Endothelial cell of umbilical vein (primary cell): ENCODE measurements at regions not wholly inside any gene's neighbourhood (a gene's known extent, or its start where the extent isn't known, plus 50 kb on each side); places are given as distances from the start of the nearest gene placed in this dataset.

Experiments
- BruUV-seq: library from RNA; stranded (reverse); fragments of 400-500 nt; replicated peaks from 2 replicates; lab custom pipeline; 2021; lab: Mats Ljungman, UMichigan
- CTCF ChIA-PET: fragments of 300-600, 350-600 bp; sonication (Branson Sonifier 250); formaldehyde crosslinking; loops from one replicate; lab custom pipeline; 2021; ENCODE audit warnings: antibody characterized with exemption, inconsistent platforms; lab: Charles Lee
- POLR2A ChIA-PET: fragments of 300-600, 350-600 bp; sonication (Branson Sonifier 250); formaldehyde crosslinking; loops from one replicate; lab custom pipeline; 2021; ENCODE audit warnings: antibody characterized with exemption, inconsistent platforms; lab: Charles Lee
- DNase-seq: peaks from one replicate; pipeline ENCODE4 v3.0.0-alpha.2; 2011; ENCODE audit warnings: low read depth, low spot score
- FAIRE-seq: peaks from 2 replicates; lab custom pipeline; 2011; peaks lifted over from hg19 to GRCh38; lab: Jason Lieb, UNC
- H2AFZ ChIP-seq: 2 replicates; pipeline ENCODE4 v1.6.0; 2012; ENCODE audit warnings: low read depth, low read length, control low read depth, inconsistent platforms
- H3K27ac ChIP-seq: 2 replicates; pipeline ENCODE4 v1.5.1; 2011; ENCODE audit warnings: low read depth, mild to moderate bottlenecking, control low read depth, low read length, moderate library complexity; ENCODE audit not compliant: insufficient read depth
- H3K27me3 ChIP-seq, 2 experiments: 2 replicates each; pipeline versions ENCODE4 v1.6.0 to v1.6.1; 2011; ENCODE audit warnings: low read length in 2 of 2, mixed read lengths in 1 of 2; ENCODE audit not compliant: control insufficient read depth in 2 of 2, insufficient read depth in 2 of 2
- H3K36me3 ChIP-seq, 2 experiments: 2 replicates in 1 of 2; 3 replicates in 1 of 2; pipeline ENCODE4 v1.5.1; 2011; ENCODE audit warnings: low read length in 2 of 2, mild to moderate bottlenecking in 1 of 2, moderate library complexity in 1 of 2; ENCODE audit not compliant: control insufficient read depth in 2 of 2, insufficient read depth in 2 of 2; ENCODE audit errors: extremely low read depth in 1 of 2
- H3K4me1 ChIP-seq: 3 replicates; pipeline ENCODE4 v1.5.1; 2011; ENCODE audit warnings: mild to moderate bottlenecking, low read length; ENCODE audit not compliant: control insufficient read depth, insufficient read depth; ENCODE audit errors: extremely low read depth
- H3K4me2 ChIP-seq: 2 replicates; pipeline ENCODE4 v1.6.1; 2011; ENCODE audit warnings: low read length, control low read depth, mixed read lengths; ENCODE audit not compliant: insufficient read depth
- H3K4me3 ChIP-seq, 3 experiments: fragments of 200-600 bp in 1 of 3; sonication (generic), shearing (Covaris generic) in 1 of 3; replicated peaks in 1 of 3; 2 replicates each; pipeline ENCODE4 v1.5.1; 2011 to 2016; ENCODE audit warnings: control low read depth in 3 of 3, low read length in 3 of 3, mild to moderate bottlenecking in 2 of 3, inconsistent platforms in 1 of 3, low read depth in 1 of 3, moderate library complexity in 1 of 3; ENCODE audit not compliant: insufficient read depth in 1 of 3
- H3K79me2 ChIP-seq: 2 replicates; pipeline ENCODE4 v1.6.0; 2012; ENCODE audit warnings: low read length, inconsistent platforms; ENCODE audit not compliant: control insufficient read depth, insufficient read depth
- H3K9ac ChIP-seq: replicated peaks from 2 replicates; pipeline ENCODE3; 2011; ENCODE audit warnings: low read length, control low read depth; ENCODE audit not compliant: insufficient read depth; ENCODE audit errors: extremely low read depth
- H3K9me1 ChIP-seq: replicated peaks from 3 replicates; pipeline ENCODE4 v1.6.0; 2011; ENCODE audit warnings: mild to moderate bottlenecking, low read length; ENCODE audit not compliant: control insufficient read depth, insufficient read depth; ENCODE audit errors: extremely low read depth
- H3K9me3 ChIP-seq: replicated peaks from 2 replicates; pipeline ENCODE4 v1.5.1; 2012; ENCODE audit warnings: low read length, inconsistent platforms; ENCODE audit not compliant: control insufficient read depth, insufficient read depth
- H4K20me1 ChIP-seq: replicated peaks from 2 replicates; pipeline ENCODE3; 2011; ENCODE audit warnings: mild to moderate bottlenecking, low read length; ENCODE audit not compliant: control insufficient read depth, insufficient read depth; ENCODE audit errors: extremely low read depth
- CTCF ChIP-seq, 2 donors: IDR thresholded peaks; 1 replicate in 1 of 2; 2 replicates in 1 of 2; pipeline ENCODE4 v1.5.1; 2011; ENCODE audit warnings: low read length in 2 of 2, mild to moderate bottlenecking in 2 of 2, moderate library complexity in 2 of 2, control low read depth in 1 of 2, inconsistent platforms in 1 of 2, low read depth in 1 of 2; ENCODE audit not compliant: insufficient read depth in 1 of 2; ENCODE audit errors: extremely low read depth in 1 of 2
- EZH2 ChIP-seq: IDR thresholded peaks from 2 replicates; pipeline ENCODE4 v1.6.1; 2012; ENCODE audit warnings: borderline replicate concordance, low read depth, mild to moderate bottlenecking, moderate library complexity, low read length, inconsistent platforms; ENCODE audit not compliant: severe bottlenecking
- FOS ChIP-seq: IDR thresholded peaks from 2 replicates; pipeline ENCODE4 v1.6.1; 2011; ENCODE audit warnings: mild to moderate bottlenecking, low read length, moderate library complexity, borderline replicate concordance; ENCODE audit not compliant: insufficient read depth
- GATA2 ChIP-seq: IDR thresholded peaks from 2 replicates; pipeline ENCODE4 v1.7.0; 2011; ENCODE audit warnings: low read depth, mild to moderate bottlenecking, moderate library complexity, mixed read lengths, low read length; ENCODE audit not compliant: insufficient read length, insufficient read depth
- JUN ChIP-seq: IDR thresholded peaks from 2 replicates; pipeline ENCODE4 v1.6.1; 2011; ENCODE audit warnings: borderline replicate concordance, low read depth; ENCODE audit not compliant: insufficient read length, insufficient read depth
- MAX ChIP-seq: IDR thresholded peaks from 2 replicates; pipeline ENCODE4 v1.6.1; 2011; ENCODE audit not compliant: insufficient read depth, insufficient read length
- MYC ChIP-seq: IDR thresholded peaks from one replicate; pipeline ENCODE4 v1.6.1; 2011; ENCODE audit warnings: mild to moderate bottlenecking, low read depth, low read length
- POLR2A ChIP-seq: IDR thresholded peaks from 2 replicates; pipeline ENCODE4 v1.6.1; 2012; ENCODE audit warnings: low read depth, mild to moderate bottlenecking, control low read depth, low read length
- POLR2AphosphoS5 ChIP-seq: IDR thresholded peaks from 2 replicates; pipeline ENCODE4 v1.6.1; 2012; ENCODE audit warnings: low read depth, mild to moderate bottlenecking, control low read depth, low read length, moderate library complexity; ENCODE audit not compliant: insufficient read depth
- dilution Hi-C: fragments of 300-500 bp; cut with MboI; formaldehyde crosslinking; loops from one replicate; pipeline ENCODE4 v1.15.0; 2019; ENCODE audit warnings: low sequenced_read_pairs; ENCODE audit not compliant: extremely low pct_ligation_motif_present
- intact Hi-C: fragments of 100-400 bp; cut with micrococcal nuclease; formaldehyde crosslinking; loops from one replicate; pipeline ENCODE4 v1.10.0; 2022

- Histone ChIP-seq H3K4me3 (no peak overlapping the region), H3K9ac (no peak overlapping the region), H3K36me3 (no peaks in the 10 kb centered on the region), H3K79me2 (no peaks in the 10 kb centered on the region), H4K20me1 (no peaks in the 10 kb centered on the region), H3K27ac (no peak overlapping the region), H3K9me3 (no peaks in the 10 kb centered on the region), H3K4me1 (no peaks in the 10 kb centered on the region), H2AFZ (no peak overlapping the region), H3K9me1 (no peaks in the 10 kb centered on the region), H3K4me2 (no peak overlapping the region), H3K27me3 (no peaks in the 10 kb centered on the region)
- dilution Hi-C loops (no loop called here), intact Hi-C loops (no loop called here)
- no peak for FAIRE-seq
- CTCF ChIA-PET, result no interaction called here
- no TSS peak for BruUV-seq
- DNase-seq, result no peak
- POLR2A ChIA-PET, result no interaction called here
- TF ChIP-seq EZH2 (no peak), CTCF (IDR thresholded peaks at IDR 0.05; ENCODE audit: extremely low read depth in 1 of 2, insufficient read depth in 1 of 2, low read depth in 1 of 2, low read length in 2 of 2) (no peak)
These were observed 999.2 kb upstream of the CRIM1 start for GRCh38 chr2:35356332-35356731.

- no peak overlapping the region for H3K9ac ChIP-seq
- ChIA-PET POLR2A (no interaction called here), CTCF (no interaction called here)
- H2AFZ ChIP-seq, result no peak overlapping the region
- H3K9me3 ChIP-seq, result no peaks in the 10 kb centered on the region
- H3K36me3 ChIP-seq, result no peaks in the 10 kb centered on the region
- no peaks in the 10 kb centered on the region for H3K27me3 ChIP-seq
- DNase-seq, result no peak
- H3K4me2 ChIP-seq, result no peak overlapping the region
- BruUV-seq, result no TSS peak
- no peak for TF ChIP-seq JUN
- no peak for TF ChIP-seq CTCF (IDR thresholded peaks at IDR 0.05; ENCODE audit: extremely low read depth in 1 of 2, insufficient read depth in 1 of 2, low read depth in 1 of 2, low read length in 2 of 2)
- no peak for TF ChIP-seq GATA2
- no peak for TF ChIP-seq POLR2AphosphoS5
- TF ChIP-seq MYC, result no peak
- TF ChIP-seq FOS, result no peak
- no peak for TF ChIP-seq POLR2A
- TF ChIP-seq EZH2, result no peak
- no peak for TF ChIP-seq MAX
- dilution Hi-C loops (no loop called here), intact Hi-C loops (no loop called here)
- H3K9me1 ChIP-seq, result no peaks in the 10 kb centered on the region
- H4K20me1 ChIP-seq, result no peaks in the 10 kb centered on the region
- H3K4me1 ChIP-seq, result no peaks in the 10 kb centered on the region
- no peak overlapping the region for H3K27ac ChIP-seq
- no peak overlapping the region for H3K4me3 ChIP-seq
- H3K79me2 ChIP-seq, result no peaks in the 10 kb centered on the region
- FAIRE-seq, result no peak
These were observed 1000.5 kb upstream of the CRIM1 start for GRCh38 chr2:35355056-35355455.
